ENCODE measurements at regions not wholly inside any gene's neighbourhood (a gene's known extent, or its start where the extent isn't known, plus 50 kb on each side); places are given as distances from the start of the nearest gene placed in this dataset.
"Not testable (repeated sequence)": the region's sequence is repeated elsewhere in the genome, so short reads cannot be mapped to it uniquely, and the experiment has no call there.

DNA sequence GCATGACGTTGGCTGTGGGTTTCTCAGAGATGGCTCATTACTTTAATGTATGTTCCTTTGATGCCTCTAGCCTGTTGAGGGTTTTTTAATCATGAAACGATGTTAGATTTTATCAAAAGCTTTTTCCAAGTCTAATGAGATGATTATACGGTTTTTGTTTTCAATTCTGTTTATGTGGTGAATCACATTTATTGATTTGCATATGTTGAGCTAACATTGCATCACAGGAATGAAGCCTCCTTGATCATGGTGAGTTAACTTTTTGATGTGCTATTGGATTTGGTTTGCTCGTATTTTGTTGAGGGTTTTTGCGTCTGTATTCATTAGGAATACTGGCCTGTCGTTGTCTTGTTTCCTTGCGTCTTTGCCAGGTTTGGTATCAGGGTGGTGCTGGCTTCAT is 52.3 kb upstream of the PTPN12 start:
- no peak for DNase-seq (ENCODE audit: low read depth in 2 of 2)

GRCh38 chr7:77482015-77482414 is 55.1 kb upstream of the PTPN12 start:
- peak in 1 of 2 donors; percentile 57 for DNase-seq (ENCODE audit: low read depth in 2 of 2)

- no peak for DNase-seq (ENCODE audit: low read depth in 2 of 2)
Observed at GRCh38 chr7:77481615-77482014, 55.5 kb upstream of the PTPN12 start.

DNA sequence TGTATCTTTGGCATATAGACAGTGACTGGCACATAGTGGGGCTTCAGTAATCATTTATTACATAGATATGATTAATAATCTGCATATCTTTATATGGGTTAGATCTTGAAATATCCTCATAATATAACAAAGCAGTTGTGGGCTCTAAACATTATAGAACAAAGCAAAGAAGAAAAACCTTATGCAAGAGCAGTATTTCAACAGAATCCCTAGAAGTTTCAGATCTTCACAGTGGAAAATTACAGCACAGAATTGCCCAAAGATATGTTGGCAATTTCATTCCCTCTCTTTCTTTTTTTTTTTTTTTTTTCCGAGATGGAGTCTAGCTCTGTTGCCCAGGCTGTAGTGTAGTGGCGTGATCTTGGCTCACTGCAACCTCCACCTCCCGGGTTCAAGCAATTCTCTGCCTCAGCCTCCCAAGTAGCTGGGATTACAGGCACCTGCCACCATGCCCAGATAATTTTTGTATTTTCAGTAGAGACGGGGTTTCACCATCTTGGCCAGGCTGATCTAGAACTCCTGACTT is 56.9 kb upstream of the PTPN12 start:
- DNase-seq (ENCODE audit: low read depth in 2 of 2), result not testable (repeated sequence)

- DNase-seq (ENCODE audit: low read depth in 2 of 2), result no peak
Observed at GRCh38 chr7:77479536-77480088, 57.5 kb upstream of the PTPN12 start.

DNA sequence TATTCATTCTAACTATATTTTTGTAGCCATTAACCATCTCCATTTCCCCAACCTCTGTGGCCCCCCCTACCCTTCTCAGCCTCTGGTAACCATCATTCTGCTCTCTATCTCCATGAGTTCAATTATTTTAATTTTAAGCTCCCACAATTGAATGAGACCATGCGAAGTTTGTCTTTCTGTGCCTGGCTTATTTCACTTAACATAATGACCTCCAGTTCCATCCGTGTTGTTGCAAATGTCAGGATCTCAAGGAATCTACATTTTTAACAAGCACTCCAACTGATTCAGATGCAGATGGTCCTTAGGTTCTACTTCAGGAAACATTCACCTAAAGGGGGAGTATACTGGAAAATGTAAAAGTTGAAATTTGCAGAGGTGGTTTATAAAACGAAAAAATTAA is 60.2 kb upstream of the PTPN12 start:
- DNase-seq (ENCODE audit: low read depth in 2 of 2), result no peak

DNA sequence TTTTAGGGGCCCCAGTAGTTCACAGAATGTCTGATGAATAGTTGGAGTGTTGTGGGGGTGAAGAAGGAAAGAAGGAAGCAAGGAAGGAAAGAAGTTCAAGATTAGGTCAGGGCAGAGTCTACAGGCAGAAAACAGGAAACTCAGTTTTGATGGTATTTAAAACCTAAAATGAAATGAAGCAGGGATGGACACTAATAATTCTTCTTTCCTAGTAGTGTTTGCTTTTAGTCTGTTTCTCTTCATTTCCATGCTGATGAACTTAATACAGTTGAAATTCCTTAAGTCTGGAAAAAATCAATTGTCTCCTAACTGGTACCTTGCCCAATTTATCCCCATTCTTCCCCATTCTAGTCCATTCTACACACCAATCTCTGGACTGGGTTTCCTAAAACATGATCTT is 59.0 kb upstream of the GSAP start:
- DNase-seq (ENCODE audit: low read depth in 2 of 2), result no peak

- no peak for DNase-seq (ENCODE audit: low read depth in 2 of 2)
Observed at GRCh38 chr7:77474756-77475155, 58.6 kb upstream of the GSAP start.

GRCh38 chr7:77473229-77474005 is 57.3 kb upstream of the GSAP start:
- no peak for DNase-seq (ENCODE audit: low read depth in 2 of 2)

DNA sequence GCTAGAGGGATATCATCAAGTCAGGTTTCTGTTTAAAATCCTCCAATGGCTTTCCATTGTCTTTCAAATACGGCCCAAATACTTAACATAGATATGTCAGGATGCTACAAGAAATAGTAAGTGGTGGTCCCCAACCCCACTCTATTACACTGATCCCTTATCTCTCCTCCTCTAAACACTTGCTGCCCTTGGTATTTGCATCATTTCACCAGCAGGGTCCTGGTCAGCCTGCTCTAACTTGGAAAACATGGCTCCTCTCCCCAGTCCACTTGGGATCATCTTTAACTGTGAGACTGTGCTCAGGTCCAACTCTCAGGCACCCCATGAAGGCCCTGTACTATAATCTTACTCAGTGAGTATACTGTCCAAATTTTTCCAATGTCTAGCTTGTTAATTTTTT is 53.8 kb upstream of the GSAP start:
- no peak for DNase-seq (ENCODE audit: low read depth in 2 of 2)

DNA sequence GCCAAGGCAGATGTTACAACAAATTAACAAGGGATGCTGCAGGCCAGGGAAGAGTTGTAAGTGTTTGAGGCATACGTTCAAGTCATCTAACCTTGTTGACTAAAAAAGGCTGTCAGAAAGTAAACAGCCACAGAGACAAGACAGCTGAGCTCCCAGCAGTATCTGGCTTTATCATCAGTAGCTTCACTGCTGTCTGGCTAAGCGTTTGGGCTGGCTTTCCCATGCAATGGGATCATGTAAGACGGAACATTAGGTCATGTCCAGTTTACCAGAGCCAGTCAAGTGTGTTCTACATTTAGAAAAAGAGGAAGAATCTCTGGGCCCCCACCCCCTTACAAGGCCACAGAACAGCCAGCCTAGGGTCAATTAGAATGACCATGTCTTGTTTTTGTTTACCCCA is 51.3 kb upstream of the GSAP start:
- no peak for DNase-seq (ENCODE audit: low read depth in 2 of 2)

DNA sequence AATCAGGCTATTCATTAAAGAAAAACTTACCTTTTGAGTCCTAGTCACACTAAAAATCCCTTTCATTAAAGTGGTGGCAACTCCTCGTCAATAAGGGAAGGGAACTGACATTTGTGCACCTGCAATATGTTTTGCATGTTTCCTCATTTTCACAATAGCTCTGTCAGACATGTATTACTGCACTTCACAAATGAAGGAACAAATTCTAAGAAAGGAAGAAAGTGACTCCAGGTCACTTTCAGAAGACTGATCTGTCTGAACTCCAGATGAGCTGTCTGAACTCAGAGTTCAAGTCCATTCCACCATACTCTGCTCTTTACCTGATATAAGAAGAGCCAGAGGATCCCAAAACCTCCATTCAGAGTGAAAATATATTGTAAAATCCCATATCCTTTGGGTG is 50.3 kb upstream of the GSAP start:
- DNase-seq (ENCODE audit: low read depth in 2 of 2), result no peak

All from lung microvascular endothelial cell (primary cell).